Neural cell (in vitro differentiated cells): ENCODE measurements at regions not wholly inside any gene's neighbourhood (a gene's known extent, or its start where the extent isn't known, plus 50 kb on each side); places are given as distances from the start of the nearest gene placed in this dataset.

Experiments
- H2AFZ ChIP-seq: fragments of 200-600, 300-800 bp; sonication (generic), shearing (Covaris generic); 2 replicates; pipeline ENCODE4 v1.6.0; 2014; ENCODE audit warnings: low read depth, mild to moderate bottlenecking, antibody characterized with exemption, low read length, moderate library complexity
- H3F3A ChIP-seq: fragments of 200-600 bp; shearing (Covaris generic); 2 replicates; pipeline ENCODE4 v1.6.1; 2016; ENCODE audit warnings: mild to moderate bottlenecking, moderate library complexity, mixed read lengths, antibody characterized with exemption, low read length; ENCODE audit not compliant: insufficient read depth, poor library complexity, severe bottlenecking
- H3K27ac ChIP-seq: fragments of 200-600, 300-800 bp; sonication (generic), shearing (Covaris generic); 2 replicates; pipeline ENCODE4 v1.5.1; 2014; ENCODE audit warnings: mild to moderate bottlenecking, low read length, moderate library complexity
- H3K27me3 ChIP-seq: fragments of 300-800, 200-600 bp; sonication (generic), shearing (Covaris generic); 2 replicates; pipeline ENCODE4 v1.6.0; 2014; ENCODE audit warnings: mild to moderate bottlenecking, low read depth, low read length, moderate library complexity; ENCODE audit not compliant: insufficient read depth
- H3K36me3 ChIP-seq: fragments of 300-800, 200-600 bp; sonication (generic), shearing (Covaris generic); 2 replicates; pipeline ENCODE4 v1.5.1; 2014; ENCODE audit warnings: mild to moderate bottlenecking, antibody characterized with exemption, low read length, moderate library complexity; ENCODE audit not compliant: insufficient read depth
- H3K4me2 ChIP-seq: fragments of 300-800, 200-600 bp; sonication (generic), shearing (Covaris generic); 2 replicates; pipeline ENCODE4 v1.6.0; 2014; ENCODE audit warnings: mild to moderate bottlenecking, low read length
- H3K4me3 ChIP-seq: fragments of 300-800, 200-600 bp; sonication (generic), shearing (Covaris generic); 2 replicates; pipeline ENCODE4 v1.5.1; 2014; ENCODE audit warnings: mild to moderate bottlenecking, low read length, moderate library complexity
- H3K79me2 ChIP-seq: fragments of 200-600 bp; shearing (Covaris generic); replicated peaks from 2 replicates; pipeline ENCODE4 v1.6.0; 2014; ENCODE audit warnings: mild to moderate bottlenecking, low read length, moderate library complexity; ENCODE audit not compliant: insufficient read depth
- H3K9ac ChIP-seq: fragments of 300-800, 200-600 bp; sonication (generic), shearing (Covaris generic); 2 replicates; pipeline ENCODE4 v1.6.1; 2016; ENCODE audit warnings: mild to moderate bottlenecking, low read length, mixed read lengths
- H3K9me2 ChIP-seq: fragments of 200-600 bp; shearing (Covaris generic); 2 replicates; pipeline ENCODE4 v1.6.1; 2016; ENCODE audit warnings: mild to moderate bottlenecking, low read length, mixed read lengths; ENCODE audit not compliant: insufficient read depth
- H3K9me3 ChIP-seq: fragments of 200-600, 300-800 bp; sonication (generic), shearing (Covaris generic); 2 replicates; pipeline ENCODE4 v1.6.1; 2016; ENCODE audit warnings: mild to moderate bottlenecking, mixed run types, low read length, moderate library complexity, mixed read lengths
- H4K20me1 ChIP-seq: fragments of 200-600 bp; shearing (Covaris generic); 2 replicates; pipeline ENCODE4 v1.6.1; 2016; ENCODE audit warnings: mild to moderate bottlenecking, mixed run types; ENCODE audit not compliant: insufficient read depth
- CTCF ChIP-seq: fragments of 450-650 bp; IDR thresholded peaks from 2 replicates; pipeline ENCODE4 v1.5.1; 2014; ENCODE audit warnings: antibody characterized with exemption, mild to moderate bottlenecking, moderate library complexity; ENCODE audit not compliant: poor library complexity, severe bottlenecking
- EP300 ChIP-seq: fragments of 450-650 bp; conservative IDR thresholded peaks from 2 replicates; pipeline ENCODE4 v1.6.1; 2014; ENCODE audit warnings: antibody characterized with exemption, mild to moderate bottlenecking, moderate library complexity; ENCODE audit not compliant: poor library complexity, severe bottlenecking
- EZH2 ChIP-seq: fragments of 200-600, 300-800 bp; shearing (Covaris generic), sonication (generic); IDR thresholded peaks from 2 replicates; pipeline ENCODE4 v1.6.1; 2014; ENCODE audit warnings: antibody characterized with exemption, low read length, borderline replicate concordance, mild to moderate bottlenecking; ENCODE audit not compliant: insufficient read depth, poor library complexity, severe bottlenecking
- MXI1 ChIP-seq: fragments of 450-650 bp; conservative IDR thresholded peaks from 2 replicates; pipeline ENCODE4 v1.6.1; 2014; ENCODE audit warnings: antibody characterized with exemption, mild to moderate bottlenecking; ENCODE audit not compliant: poor library complexity, severe bottlenecking
- POLR2AphosphoS5 ChIP-seq: IDR thresholded peaks from 2 replicates; pipeline ENCODE4 v1.6.1; 2012
- RAD21 ChIP-seq: fragments of 450-650 bp; conservative IDR thresholded peaks from 2 replicates; pipeline ENCODE4 v1.6.1; 2014; ENCODE audit warnings: antibody characterized with exemption, mild to moderate bottlenecking, moderate library complexity
- SMC3 ChIP-seq: fragments of 450-650 bp; conservative IDR thresholded peaks from 2 replicates; pipeline ENCODE4 v1.6.1; 2014; ENCODE audit warnings: antibody characterized with exemption, mild to moderate bottlenecking, moderate library complexity; ENCODE audit not compliant: poor library complexity
- TAF1 ChIP-seq: IDR thresholded peaks from 2 replicates; pipeline ENCODE4 v1.6.1; 2012; ENCODE audit warnings: low read depth
- TF ChIP-seq, protein P1 (sequence below): IDR thresholded peaks from 2 replicates; pipeline ENCODE4 v1.6.1; 2012; ENCODE audit warnings: borderline replicate concordance

- no peak overlapping the region for H3K9ac ChIP-seq
- H3K27me3 ChIP-seq, result no peaks in the 10 kb centered on the region
- no peak overlapping the region for H3K27ac ChIP-seq
- H3K9me3 ChIP-seq, result no peaks in the 10 kb centered on the region
- no peak overlapping the region for H2AFZ ChIP-seq
- no peak overlapping the region for H3K4me2 ChIP-seq
- H3K4me3 ChIP-seq, result no peak overlapping the region
- no peaks in the 10 kb centered on the region for H3F3A ChIP-seq
- no peaks in the 10 kb centered on the region for H3K79me2 ChIP-seq
- no peak for TF ChIP-seq RAD21
- TF ChIP-seq MXI1, result no peak
- TF ChIP-seq EP300, result no peak
- TF ChIP-seq EZH2, result no peak
- TF ChIP-seq, protein P1, sequence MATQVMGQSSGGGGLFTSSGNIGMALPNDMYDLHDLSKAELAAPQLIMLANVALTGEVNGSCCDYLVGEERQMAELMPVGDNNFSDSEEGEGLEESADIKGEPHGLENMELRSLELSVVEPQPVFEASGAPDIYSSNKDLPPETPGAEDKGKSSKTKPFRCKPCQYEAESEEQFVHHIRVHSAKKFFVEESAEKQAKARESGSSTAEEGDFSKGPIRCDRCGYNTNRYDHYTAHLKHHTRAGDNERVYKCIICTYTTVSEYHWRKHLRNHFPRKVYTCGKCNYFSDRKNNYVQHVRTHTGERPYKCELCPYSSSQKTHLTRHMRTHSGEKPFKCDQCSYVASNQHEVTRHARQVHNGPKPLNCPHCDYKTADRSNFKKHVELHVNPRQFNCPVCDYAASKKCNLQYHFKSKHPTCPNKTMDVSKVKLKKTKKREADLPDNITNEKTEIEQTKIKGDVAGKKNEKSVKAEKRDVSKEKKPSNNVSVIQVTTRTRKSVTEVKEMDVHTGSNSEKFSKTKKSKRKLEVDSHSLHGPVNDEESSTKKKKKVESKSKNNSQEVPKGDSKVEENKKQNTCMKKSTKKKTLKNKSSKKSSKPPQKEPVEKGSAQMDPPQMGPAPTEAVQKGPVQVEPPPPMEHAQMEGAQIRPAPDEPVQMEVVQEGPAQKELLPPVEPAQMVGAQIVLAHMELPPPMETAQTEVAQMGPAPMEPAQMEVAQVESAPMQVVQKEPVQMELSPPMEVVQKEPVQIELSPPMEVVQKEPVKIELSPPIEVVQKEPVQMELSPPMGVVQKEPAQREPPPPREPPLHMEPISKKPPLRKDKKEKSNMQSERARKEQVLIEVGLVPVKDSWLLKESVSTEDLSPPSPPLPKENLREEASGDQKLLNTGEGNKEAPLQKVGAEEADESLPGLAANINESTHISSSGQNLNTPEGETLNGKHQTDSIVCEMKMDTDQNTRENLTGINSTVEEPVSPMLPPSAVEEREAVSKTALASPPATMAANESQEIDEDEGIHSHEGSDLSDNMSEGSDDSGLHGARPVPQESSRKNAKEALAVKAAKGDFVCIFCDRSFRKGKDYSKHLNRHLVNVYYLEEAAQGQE, result no peak
- no peak for TF ChIP-seq SMC3
- no peak for TF ChIP-seq CTCF
- no peaks in the 10 kb centered on the region for H4K20me1 ChIP-seq
- H3K36me3 ChIP-seq, result no peaks in the 10 kb centered on the region
- no peaks in the 10 kb centered on the region for H3K9me2 ChIP-seq
Measured at GRCh38 chr12:85529896-85530295, 249.9 kb downstream of the ALX1 start.

DNA sequence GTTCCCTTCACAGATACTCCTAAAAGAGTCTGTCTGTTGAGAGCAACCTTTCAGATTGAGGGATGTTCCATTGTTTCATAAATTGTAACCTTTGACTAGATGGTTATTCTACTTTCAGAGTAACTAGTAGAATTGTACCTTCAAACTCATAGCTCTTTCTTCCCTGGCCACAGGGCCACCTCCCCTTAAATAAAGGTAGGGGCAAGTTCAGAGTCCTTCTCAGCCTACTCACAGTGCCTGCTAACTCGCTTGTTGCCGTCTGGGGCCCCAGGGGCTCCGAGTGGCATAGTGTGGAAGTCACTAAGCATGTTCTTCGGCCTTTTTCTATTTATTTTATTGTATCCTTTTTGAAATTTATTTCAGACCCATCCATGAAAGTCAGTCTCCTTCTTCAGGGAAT is 250.4 kb downstream of the ALX1 start:
- H3K9me2 ChIP-seq, result no peaks in the 10 kb centered on the region
- H3K9ac ChIP-seq, result no peak overlapping the region
- no peak overlapping the region for H3K4me3 ChIP-seq
- H4K20me1 ChIP-seq, result no peaks in the 10 kb centered on the region
- no peaks in the 10 kb centered on the region for H3K27me3 ChIP-seq
- no peaks in the 10 kb centered on the region for H3K9me3 ChIP-seq
- H3F3A ChIP-seq, result no peaks in the 10 kb centered on the region
- no peak overlapping the region for H2AFZ ChIP-seq
- no peaks in the 10 kb centered on the region for H3K36me3 ChIP-seq
- H3K4me2 ChIP-seq, result no peak overlapping the region
- no peak overlapping the region for H3K27ac ChIP-seq
- H3K79me2 ChIP-seq, result no peaks in the 10 kb centered on the region
- TF ChIP-seq EZH2 (no peak), POLR2AphosphoS5 (no peak), RAD21 (no peak), MXI1 (no peak), EP300 (no peak), TAF1 (no peak), SMC3 (no peak), CTCF (no peak)
- TF ChIP-seq, protein P1, result no peak
